ENCODE measurements at regions not wholly inside any gene's neighbourhood (a gene's known extent, or its start where the extent isn't known, plus 50 kb on each side); places are given as distances from the start of the nearest gene placed in this dataset.

DNA sequence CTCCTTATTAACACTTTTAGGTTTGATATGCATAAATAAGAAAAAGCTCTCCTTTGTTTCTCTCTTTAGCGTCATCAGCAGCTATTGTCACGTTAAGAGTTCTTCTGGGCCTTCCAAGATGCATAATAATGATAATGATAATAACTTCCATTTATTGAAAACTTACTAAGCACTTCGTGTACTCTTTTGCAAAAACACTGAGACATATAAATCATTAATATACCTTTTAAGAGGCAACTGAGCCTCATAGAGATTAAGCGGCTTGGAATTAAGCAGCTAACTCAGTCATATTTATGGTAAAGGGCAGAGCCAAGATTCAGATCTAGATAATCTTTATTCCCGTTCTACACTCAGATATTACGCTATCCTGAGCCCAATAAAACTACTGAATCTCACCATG, 1105.1 kb downstream of the OLFM4 start:
- ATAC-seq (ENCODE audit: low FRiP score in 2 of 2) (no peak), DNase-seq (no peak)
- WGBS, 2 donors: 77 to 78% methylated on average over 6 of the region's 6 CpGs
- H3K27me3 ChIP-seq: no peaks in the 10 kb centered on the region
- no peaks in the 10 kb centered on the region for H3K4me1 ChIP-seq
- H3K9me3 ChIP-seq: no peaks in the 10 kb centered on the region
- H3K27ac ChIP-seq: no peak overlapping the region
- TF ChIP-seq POLR2A (IDR thresholded peaks at IDR 0.05) (no peak), POLR2AphosphoS5 (IDR thresholded peaks at IDR 0.05) (no peak)
- TF ChIP-seq, protein P1, sequence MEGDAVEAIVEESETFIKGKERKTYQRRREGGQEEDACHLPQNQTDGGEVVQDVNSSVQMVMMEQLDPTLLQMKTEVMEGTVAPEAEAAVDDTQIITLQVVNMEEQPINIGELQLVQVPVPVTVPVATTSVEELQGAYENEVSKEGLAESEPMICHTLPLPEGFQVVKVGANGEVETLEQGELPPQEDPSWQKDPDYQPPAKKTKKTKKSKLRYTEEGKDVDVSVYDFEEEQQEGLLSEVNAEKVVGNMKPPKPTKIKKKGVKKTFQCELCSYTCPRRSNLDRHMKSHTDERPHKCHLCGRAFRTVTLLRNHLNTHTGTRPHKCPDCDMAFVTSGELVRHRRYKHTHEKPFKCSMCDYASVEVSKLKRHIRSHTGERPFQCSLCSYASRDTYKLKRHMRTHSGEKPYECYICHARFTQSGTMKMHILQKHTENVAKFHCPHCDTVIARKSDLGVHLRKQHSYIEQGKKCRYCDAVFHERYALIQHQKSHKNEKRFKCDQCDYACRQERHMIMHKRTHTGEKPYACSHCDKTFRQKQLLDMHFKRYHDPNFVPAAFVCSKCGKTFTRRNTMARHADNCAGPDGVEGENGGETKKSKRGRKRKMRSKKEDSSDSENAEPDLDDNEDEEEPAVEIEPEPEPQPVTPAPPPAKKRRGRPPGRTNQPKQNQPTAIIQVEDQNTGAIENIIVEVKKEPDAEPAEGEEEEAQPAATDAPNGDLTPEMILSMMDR (IDR thresholded peaks at IDR 0.05): no peak
- no peaks in the 10 kb centered on the region for H3K36me3 ChIP-seq
- no peak overlapping the region for H3K4me3 ChIP-seq

DNA sequence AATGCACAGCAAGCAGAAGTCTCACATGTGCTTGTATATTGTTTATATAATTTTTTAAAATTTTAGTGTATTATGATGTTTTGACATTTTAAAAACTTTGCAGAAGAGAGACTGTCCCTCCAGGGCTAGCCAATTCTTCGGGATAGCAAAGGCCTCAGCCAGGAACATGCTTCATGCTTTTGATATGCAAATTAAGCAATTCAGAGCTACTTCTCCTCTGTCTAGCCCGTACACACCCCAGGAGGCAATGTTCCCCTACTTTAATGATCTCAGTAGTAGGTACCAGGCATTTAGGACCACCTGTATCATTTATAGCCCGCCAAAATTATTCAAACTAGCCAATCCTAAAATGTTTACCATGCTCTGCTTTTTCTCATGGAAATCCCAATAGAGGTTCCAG, 1116.2 kb downstream of the OLFM4 start:
- H3K27me3 ChIP-seq: no peaks in the 10 kb centered on the region
- 63 to 64% methylated on average over 3 of the region's 3 CpGs for WGBS, 2 donors
- H3K36me3 ChIP-seq: no peaks in the 10 kb centered on the region
- no peak overlapping the region for H3K4me3 ChIP-seq
- no peaks in the 10 kb centered on the region for H3K4me1 ChIP-seq
- no peak for DNase-seq
- no peak for ATAC-seq (ENCODE audit: low FRiP score in 2 of 2)
- TF ChIP-seq POLR2A (IDR thresholded peaks at IDR 0.05) (no peak), POLR2AphosphoS5 (IDR thresholded peaks at IDR 0.05) (no peak), EP300 (IDR thresholded peaks at IDR 0.05) (no peak)
- TF ChIP-seq, protein P1 (IDR thresholded peaks at IDR 0.05): no peak
- H3K9me3 ChIP-seq: peaks cover 0 to 3% (median 0%) of the 10 kb centered on the region in 4 donors
- no peak overlapping the region for H3K27ac ChIP-seq

DNA sequence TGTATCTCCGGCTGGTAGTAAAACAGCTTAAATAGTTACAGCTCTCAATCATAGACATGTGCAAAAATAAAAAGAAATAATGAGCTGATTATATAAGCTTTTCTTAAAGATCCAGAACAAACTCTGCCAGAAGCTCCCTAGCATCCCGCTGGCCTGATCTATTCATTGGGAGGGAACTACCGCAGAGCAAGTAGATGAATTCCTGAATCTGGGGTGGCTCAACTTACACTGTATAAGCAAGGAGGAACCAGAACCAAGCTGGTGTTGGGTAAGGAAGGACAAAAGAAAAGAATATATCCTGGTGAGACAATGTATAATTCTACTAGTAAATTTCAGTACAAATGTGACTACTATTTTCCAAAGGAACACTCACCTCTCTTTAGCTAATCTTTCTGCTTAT, 1122.2 kb downstream of the OLFM4 start:
- 85 to 88% methylated on average over 3 of the region's 3 CpGs for WGBS, 2 donors
- no peaks in the 10 kb centered on the region for H3K4me1 ChIP-seq
- no peak overlapping the region for H3K27ac ChIP-seq
- H3K4me3 ChIP-seq: no peak overlapping the region
- no peaks in the 10 kb centered on the region for H3K9me3 ChIP-seq
- H3K27me3 ChIP-seq: no peaks in the 10 kb centered on the region
- no peaks in the 10 kb centered on the region for H3K36me3 ChIP-seq
- ATAC-seq (ENCODE audit: low FRiP score in 2 of 2): no peak
- no peak for TF ChIP-seq EP300 (IDR thresholded peaks at IDR 0.05)
- TF ChIP-seq, protein P1 (IDR thresholded peaks at IDR 0.05): no peak
- TF ChIP-seq POLR2A (IDR thresholded peaks at IDR 0.05): no peak
- TF ChIP-seq POLR2AphosphoS5 (IDR thresholded peaks at IDR 0.05): no peak
- no peak for DNase-seq

DNA sequence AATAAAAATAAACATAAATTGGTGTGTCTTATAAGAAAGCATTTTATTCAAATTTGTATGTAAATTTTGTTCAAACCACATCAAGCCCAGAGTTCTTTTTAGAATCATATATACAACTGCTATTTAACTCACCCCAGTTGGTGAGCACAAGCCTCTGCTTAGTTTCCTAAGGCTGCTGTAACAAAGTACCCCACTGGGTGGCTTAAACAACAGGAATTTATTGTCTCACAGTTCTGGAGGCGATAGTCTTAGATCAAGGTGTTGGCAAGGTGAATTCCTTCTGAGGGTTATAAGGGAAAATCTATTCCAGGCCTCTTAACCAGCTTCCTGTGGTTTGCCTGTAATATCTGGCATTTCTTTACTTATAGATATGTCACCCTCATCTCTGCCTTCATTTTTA, 1133.5 kb downstream of the OLFM4 start:
- no peak overlapping the region for H3K4me3 ChIP-seq
- DNase-seq (no peak), ATAC-seq (ENCODE audit: low FRiP score in 2 of 2) (no peak)
- WGBS, 2 donors: 67 to 93% methylated on average over 1 of the region's 1 CpG
- no peaks in the 10 kb centered on the region for H3K27me3 ChIP-seq
- TF ChIP-seq POLR2A (IDR thresholded peaks at IDR 0.05) (no peak), EP300 (IDR thresholded peaks at IDR 0.05) (no peak), POLR2AphosphoS5 (IDR thresholded peaks at IDR 0.05) (no peak)
- TF ChIP-seq, protein P1 (IDR thresholded peaks at IDR 0.05): no peak
- no peaks in the 10 kb centered on the region for H3K4me1 ChIP-seq
- no peaks in the 10 kb centered on the region for H3K9me3 ChIP-seq
- no peaks in the 10 kb centered on the region for H3K36me3 ChIP-seq
- no peak overlapping the region for H3K27ac ChIP-seq

DNA sequence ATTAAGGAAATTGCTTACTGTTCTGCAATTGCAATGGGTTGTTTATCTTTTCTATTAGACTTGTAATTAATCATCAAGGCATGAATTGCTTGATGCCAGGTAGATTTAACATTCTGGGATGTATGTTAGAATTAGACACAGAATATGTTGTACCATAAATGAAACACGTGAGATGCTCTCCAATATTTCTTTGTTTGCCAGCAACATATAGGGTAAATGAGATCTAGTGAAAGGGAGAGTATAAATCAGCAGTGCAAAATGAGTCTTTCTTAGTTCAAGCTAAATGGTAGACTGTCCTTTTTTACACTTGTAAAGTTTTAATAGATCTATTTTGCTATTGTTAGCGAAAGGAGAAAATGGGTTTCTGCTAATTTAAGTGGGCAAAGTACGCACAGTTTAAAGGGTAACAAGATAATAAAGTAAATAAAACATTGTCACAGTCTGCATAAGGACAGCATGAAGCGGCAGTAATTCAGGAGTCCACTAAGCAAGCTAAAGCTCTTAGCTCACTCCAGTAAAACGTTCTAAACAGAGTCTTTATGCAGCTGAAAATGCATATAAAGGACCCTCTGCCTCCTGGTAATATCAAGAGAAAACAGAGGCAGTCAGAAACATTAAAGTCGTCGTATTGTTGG, 1137.1 kb downstream of the OLFM4 start:
- Histone ChIP-seq H3K27ac (no peak overlapping the region), H3K36me3 (no peaks in the 10 kb centered on the region), H3K27me3 (no peaks in the 10 kb centered on the region), H3K4me3 (no peak overlapping the region), H3K4me1 (no peaks in the 10 kb centered on the region), H3K9me3 (no peaks in the 10 kb centered on the region)
- ATAC-seq (ENCODE audit: low FRiP score in 2 of 2) (no peak), DNase-seq (no peak)
- no peak for TF ChIP-seq POLR2A (IDR thresholded peaks at IDR 0.05)
- TF ChIP-seq EP300 (IDR thresholded peaks at IDR 0.05): no peak
- TF ChIP-seq, protein P1 (IDR thresholded peaks at IDR 0.05): no peak
- no peak for TF ChIP-seq POLR2AphosphoS5 (IDR thresholded peaks at IDR 0.05)
- 67 to 68% methylated on average over 7 of the region's 7 CpGs for WGBS, 2 donors
